ENCODE measurements at regions not wholly inside any gene's neighbourhood (a gene's known extent, or its start where the extent isn't known, plus 50 kb on each side); places are given as distances from the start of the nearest gene placed in this dataset.
A peak's percentile ranks its signal among the peaks of the same experiment; 100 is the strongest.

DNA sequence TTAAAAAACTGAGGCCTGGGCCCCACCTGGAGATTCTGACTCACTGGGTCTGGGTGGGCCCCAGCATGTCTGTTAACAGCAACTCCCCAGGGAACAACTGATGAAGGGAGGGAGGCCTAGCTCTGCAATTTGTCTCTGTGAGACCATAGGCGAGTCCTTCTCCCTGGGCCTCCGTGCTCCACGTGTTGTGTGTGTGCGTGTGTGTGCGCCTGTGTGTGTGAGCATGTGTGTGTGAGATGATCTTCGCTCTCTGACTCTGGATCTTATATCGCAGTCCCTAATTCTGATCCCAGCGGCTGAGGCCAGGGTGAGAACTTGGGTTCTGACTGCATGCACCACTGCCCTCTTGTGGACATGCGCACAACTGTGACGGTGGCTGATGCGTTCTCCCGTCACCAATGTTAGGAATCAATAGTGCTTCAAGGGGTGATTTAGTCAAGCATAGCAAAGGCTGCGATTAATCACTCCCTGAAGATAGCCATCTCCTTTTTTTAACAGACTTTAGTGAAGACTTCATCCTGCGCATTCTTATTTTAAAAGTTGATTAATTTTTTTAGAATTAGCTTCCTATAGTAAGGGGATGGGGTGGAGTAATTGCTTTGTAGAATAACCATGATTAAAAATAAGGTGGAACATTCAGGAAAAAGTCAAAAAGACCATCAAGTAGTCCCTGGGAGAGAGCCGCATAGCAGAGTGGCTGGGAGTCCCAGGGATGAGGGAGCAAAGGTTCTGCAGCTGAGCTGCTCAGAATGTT lies 62.4 kb upstream of the USP24 start:
- TF ChIP-seq, protein P1, sequence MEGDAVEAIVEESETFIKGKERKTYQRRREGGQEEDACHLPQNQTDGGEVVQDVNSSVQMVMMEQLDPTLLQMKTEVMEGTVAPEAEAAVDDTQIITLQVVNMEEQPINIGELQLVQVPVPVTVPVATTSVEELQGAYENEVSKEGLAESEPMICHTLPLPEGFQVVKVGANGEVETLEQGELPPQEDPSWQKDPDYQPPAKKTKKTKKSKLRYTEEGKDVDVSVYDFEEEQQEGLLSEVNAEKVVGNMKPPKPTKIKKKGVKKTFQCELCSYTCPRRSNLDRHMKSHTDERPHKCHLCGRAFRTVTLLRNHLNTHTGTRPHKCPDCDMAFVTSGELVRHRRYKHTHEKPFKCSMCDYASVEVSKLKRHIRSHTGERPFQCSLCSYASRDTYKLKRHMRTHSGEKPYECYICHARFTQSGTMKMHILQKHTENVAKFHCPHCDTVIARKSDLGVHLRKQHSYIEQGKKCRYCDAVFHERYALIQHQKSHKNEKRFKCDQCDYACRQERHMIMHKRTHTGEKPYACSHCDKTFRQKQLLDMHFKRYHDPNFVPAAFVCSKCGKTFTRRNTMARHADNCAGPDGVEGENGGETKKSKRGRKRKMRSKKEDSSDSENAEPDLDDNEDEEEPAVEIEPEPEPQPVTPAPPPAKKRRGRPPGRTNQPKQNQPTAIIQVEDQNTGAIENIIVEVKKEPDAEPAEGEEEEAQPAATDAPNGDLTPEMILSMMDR (IDR thresholded peaks at IDR 0.05) = peak; percentile 71 to 93 (median 80)
- no peak for TF ChIP-seq POLR2A (IDR thresholded peaks at IDR 0.05)
